PC-3 (cell line): ENCODE measurements at regions not wholly inside any gene's neighbourhood (a gene's known extent, or its start where the extent isn't known, plus 50 kb on each side); places are given as distances from the start of the nearest gene placed in this dataset.

Experiments used
- EZH2 ChIP-seq: fragments of 300-600 bp; sonication (generic); IDR thresholded peaks from one replicate; pipeline ENCODE4 v1.6.1; 2017; ENCODE audit warnings: antibody characterized with exemption, mild to moderate bottlenecking, low read length; ENCODE audit not compliant: unreplicated experiment
- EZH2phosphoT487 ChIP-seq: fragments of 300-600 bp; sonication (generic); IDR thresholded peaks from 2 replicates; pipeline ENCODE4 v1.6.1; 2018; ENCODE audit warnings: mild to moderate bottlenecking, antibody characterized with exemption, low read length, borderline replicate concordance
- TF ChIP-seq, protein P1 (sequence below): fragments of 300-600 bp; sonication (generic); conservative IDR thresholded peaks from 2 replicates; pipeline ENCODE4 v1.5.1; 2017; ENCODE audit warnings: antibody characterized with exemption, low read depth, mild to moderate bottlenecking, low read length

- TF ChIP-seq, protein P1, sequence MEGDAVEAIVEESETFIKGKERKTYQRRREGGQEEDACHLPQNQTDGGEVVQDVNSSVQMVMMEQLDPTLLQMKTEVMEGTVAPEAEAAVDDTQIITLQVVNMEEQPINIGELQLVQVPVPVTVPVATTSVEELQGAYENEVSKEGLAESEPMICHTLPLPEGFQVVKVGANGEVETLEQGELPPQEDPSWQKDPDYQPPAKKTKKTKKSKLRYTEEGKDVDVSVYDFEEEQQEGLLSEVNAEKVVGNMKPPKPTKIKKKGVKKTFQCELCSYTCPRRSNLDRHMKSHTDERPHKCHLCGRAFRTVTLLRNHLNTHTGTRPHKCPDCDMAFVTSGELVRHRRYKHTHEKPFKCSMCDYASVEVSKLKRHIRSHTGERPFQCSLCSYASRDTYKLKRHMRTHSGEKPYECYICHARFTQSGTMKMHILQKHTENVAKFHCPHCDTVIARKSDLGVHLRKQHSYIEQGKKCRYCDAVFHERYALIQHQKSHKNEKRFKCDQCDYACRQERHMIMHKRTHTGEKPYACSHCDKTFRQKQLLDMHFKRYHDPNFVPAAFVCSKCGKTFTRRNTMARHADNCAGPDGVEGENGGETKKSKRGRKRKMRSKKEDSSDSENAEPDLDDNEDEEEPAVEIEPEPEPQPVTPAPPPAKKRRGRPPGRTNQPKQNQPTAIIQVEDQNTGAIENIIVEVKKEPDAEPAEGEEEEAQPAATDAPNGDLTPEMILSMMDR, result no peak
- no peak for TF ChIP-seq EZH2
- TF ChIP-seq EZH2phosphoT487, result no peak
These were observed 720.6 kb upstream of the CBLB start for GRCh38 chr3:106589311-106589942.
